ENCODE measurements at regions not wholly inside any gene's neighbourhood (a gene's known extent, or its start where the extent isn't known, plus 50 kb on each side); places are given as distances from the start of the nearest gene placed in this dataset.

- TF ChIP-seq CTCF (IDR thresholded peaks at IDR 0.05; ENCODE audit: unreplicated experiment), result no peak
These were observed 1394.1 kb downstream of the FAM181B start for GRCh38 chr11:81339521-81339920.

GRCh38 chr11:81337756-81338155, 1395.9 kb downstream of the FAM181B start:
- TF ChIP-seq CTCF (IDR thresholded peaks at IDR 0.05; ENCODE audit: unreplicated experiment), result no peak
- intact Hi-C loops (cut with micrococcal nuclease), result no loop called here
- Mint-ChIP-seq H3K9me3 (ENCODE audit: unreplicated experiment) (no peaks in the 10 kb centered on the region), H3K4me1 (ENCODE audit: insufficient read depth, unreplicated experiment) (no peaks in the 10 kb centered on the region), H3K27me3 (ENCODE audit: insufficient read depth, unreplicated experiment) (peaks cover 62% of the 10 kb centered on the region), H3K27ac (ENCODE audit: low read depth, unreplicated experiment) (no peak overlapping the region), H3K4me3 (ENCODE audit: unreplicated experiment) (no peak overlapping the region), H3K36me3 (ENCODE audit: insufficient read depth, unreplicated experiment) (no peaks in the 10 kb centered on the region)
- no TSS peak for BruUV-seq (replicated peaks)
- ChIA-PET POLR2A (no interaction called here), CTCF (no interaction called here)
- no peak for DNase-seq (ENCODE audit: unreplicated experiment)

More at GRCh38 chr11:81339521-81339920, 1394.1 kb downstream of the FAM181B start:
- Mint-ChIP-seq H3K36me3 (ENCODE audit: insufficient read depth, unreplicated experiment) (no peaks in the 10 kb centered on the region), H3K4me1 (ENCODE audit: insufficient read depth, unreplicated experiment) (no peaks in the 10 kb centered on the region), H3K9me3 (ENCODE audit: unreplicated experiment) (no peaks in the 10 kb centered on the region), H3K27me3 (ENCODE audit: insufficient read depth, unreplicated experiment) (peaks cover 49% of the 10 kb centered on the region), H3K27ac (ENCODE audit: low read depth, unreplicated experiment) (no peak overlapping the region), H3K4me3 (ENCODE audit: unreplicated experiment) (no peak overlapping the region)
- no TSS peak for BruUV-seq (replicated peaks)
- DNase-seq (ENCODE audit: unreplicated experiment), result no peak
- ChIA-PET CTCF (no interaction called here), POLR2A (no interaction called here)
- intact Hi-C loops (cut with micrococcal nuclease), result no loop called here

GRCh38 chr11:81332276-81332675, 1401.4 kb downstream of the FAM181B start:
- DNase-seq (ENCODE audit: unreplicated experiment), result no peak
- BruUV-seq (replicated peaks), result no TSS peak
- TF ChIP-seq CTCF (IDR thresholded peaks at IDR 0.05; ENCODE audit: unreplicated experiment), result no peak
- no peaks in the 10 kb centered on the region for H3K9me3 Mint-ChIP-seq (ENCODE audit: unreplicated experiment)
- H3K36me3 Mint-ChIP-seq (ENCODE audit: insufficient read depth, unreplicated experiment), result no peaks in the 10 kb centered on the region
- H3K27ac Mint-ChIP-seq (ENCODE audit: low read depth, unreplicated experiment), result no peak overlapping the region
- ChIA-PET POLR2A (interaction anchor here (0.6 kb wide), 1 partner anchor 11 kb away, joined by 6 read pairs; no protein-coding TSS in a partner anchor), CTCF (no interaction called here)
- H3K4me3 Mint-ChIP-seq (ENCODE audit: unreplicated experiment), result no peak overlapping the region
- no peaks in the 10 kb centered on the region for H3K4me1 Mint-ChIP-seq (ENCODE audit: insufficient read depth, unreplicated experiment)
- H3K27me3 Mint-ChIP-seq (ENCODE audit: insufficient read depth, unreplicated experiment), result peaks cover 74% of the 10 kb centered on the region
- intact Hi-C loops (cut with micrococcal nuclease), result no loop called here

GRCh38 chr11:81331611-81332235, 1401.9 kb downstream of the FAM181B start:
- Mint-ChIP-seq H3K36me3 (ENCODE audit: insufficient read depth, unreplicated experiment) (no peaks in the 10 kb centered on the region), H3K27me3 (ENCODE audit: insufficient read depth, unreplicated experiment) (peaks cover 68% of the 10 kb centered on the region), H3K27ac (ENCODE audit: low read depth, unreplicated experiment) (no peak overlapping the region), H3K9me3 (ENCODE audit: unreplicated experiment) (no peaks in the 10 kb centered on the region), H3K4me1 (ENCODE audit: insufficient read depth, unreplicated experiment) (no peaks in the 10 kb centered on the region), H3K4me3 (ENCODE audit: unreplicated experiment) (no peak overlapping the region)
- ChIA-PET POLR2A (no interaction called here), CTCF (no interaction called here)
- intact Hi-C loops (cut with micrococcal nuclease), result no loop called here
- BruUV-seq (replicated peaks), result no TSS peak
- no peak for DNase-seq (ENCODE audit: unreplicated experiment)
- no peak for TF ChIP-seq CTCF (IDR thresholded peaks at IDR 0.05; ENCODE audit: unreplicated experiment)

Data from MCF 10A (cell line).